Trophoblast cell (in vitro differentiated cells and primary cell): ENCODE measurements at regions not wholly inside any gene's neighbourhood (a gene's known extent, or its start where the extent isn't known, plus 50 kb on each side); places are given as distances from the start of the nearest gene placed in this dataset.
"Not testable (repeated sequence)": the region's sequence is repeated elsewhere in the genome, so short reads cannot be mapped to it uniquely, and the experiment has no call there.

ENCODE experiments used
- DNase-seq, 2 donors: peaks; one replicate each; pipeline ENCODE4 v3.0.0-alpha.2; 2016
- H2AFZ ChIP-seq: 2 replicates; pipeline ENCODE4 v1.6.1; 2013; ENCODE audit warnings: low read length, moderate library complexity, mild to moderate bottlenecking; ENCODE audit not compliant: insufficient read depth, poor library complexity
- H2AK5ac ChIP-seq: 2 replicates; pipeline ENCODE4 v1.6.1; 2013; ENCODE audit warnings: mild to moderate bottlenecking, low read length
- H2BK120ac ChIP-seq: 2 replicates; pipeline ENCODE4 v1.6.1; 2013; ENCODE audit warnings: low read length, mild to moderate bottlenecking, moderate library complexity; ENCODE audit not compliant: insufficient read depth, poor library complexity
- H2BK12ac ChIP-seq: 2 replicates; pipeline ENCODE4 v1.6.1; 2013; ENCODE audit warnings: mild to moderate bottlenecking, low read length, moderate library complexity
- H2BK5ac ChIP-seq: 2 replicates; pipeline ENCODE4 v1.6.1; 2013; ENCODE audit warnings: low read length, low read depth, moderate library complexity, mild to moderate bottlenecking; ENCODE audit not compliant: poor library complexity
- H3K14ac ChIP-seq: 2 replicates; pipeline ENCODE4 v1.6.1; 2013; ENCODE audit warnings: mild to moderate bottlenecking, low read length
- H3K18ac ChIP-seq: 2 replicates; pipeline ENCODE4 v1.6.1; 2013; ENCODE audit warnings: mild to moderate bottlenecking, low read length
- H3K23ac ChIP-seq: 2 replicates; pipeline ENCODE4 v1.6.1; 2013; ENCODE audit warnings: low read length
- H3K27ac ChIP-seq: 2 replicates; pipeline ENCODE4 v1.5.1; 2013; ENCODE audit warnings: low read depth, mild to moderate bottlenecking, inconsistent platforms, low read length, moderate library complexity
- H3K27me3 ChIP-seq: 2 replicates; pipeline ENCODE4 v1.6.1; 2013; ENCODE audit warnings: inconsistent platforms, mild to moderate bottlenecking, low read length, moderate library complexity; ENCODE audit not compliant: insufficient read depth
- H3K36me3 ChIP-seq, 2 experiments: 1 replicate in 1 of 2; 2 replicates in 1 of 2; pipeline ENCODE4 v1.6.1; 2013; ENCODE audit warnings: low read length in 2 of 2, mild to moderate bottlenecking in 2 of 2, moderate library complexity in 1 of 2; ENCODE audit not compliant: insufficient read depth in 2 of 2, control insufficient read depth in 1 of 2
- H3K4ac ChIP-seq: 2 replicates; pipeline ENCODE4 v1.6.1; 2013; ENCODE audit warnings: low read depth, mild to moderate bottlenecking, low read length, moderate library complexity
- H3K4me1 ChIP-seq, 2 experiments: 1 replicate in 1 of 2; 2 replicates in 1 of 2; pipeline ENCODE4 v1.6.1; 2013; ENCODE audit warnings: low read length in 2 of 2, mild to moderate bottlenecking in 2 of 2, moderate library complexity in 1 of 2; ENCODE audit not compliant: insufficient read depth in 2 of 2, control insufficient read depth in 1 of 2
- H3K4me2 ChIP-seq: 2 replicates; pipeline ENCODE4 v1.6.1; 2013; ENCODE audit warnings: inconsistent platforms, mild to moderate bottlenecking, low read length, moderate library complexity
- H3K4me3 ChIP-seq: 2 replicates; pipeline ENCODE4 v1.5.1; 2013; ENCODE audit warnings: mild to moderate bottlenecking, low read depth, low read length, inconsistent platforms
- H3K79me1 ChIP-seq: one replicate; pipeline ENCODE4 v1.6.1; 2013; ENCODE audit warnings: low read length
- H3K79me2 ChIP-seq: 2 replicates; pipeline ENCODE4 v1.6.1; 2013; ENCODE audit warnings: low read length, mild to moderate bottlenecking; ENCODE audit not compliant: control insufficient read depth, insufficient read depth, poor library complexity
- H3K9ac ChIP-seq: 2 replicates; pipeline ENCODE4 v1.6.1; 2013; ENCODE audit warnings: mild to moderate bottlenecking, low read length
- H3K9me3 ChIP-seq: 2 replicates; pipeline ENCODE4 v1.6.1; 2013; ENCODE audit warnings: low read depth, mild to moderate bottlenecking, control low read depth, inconsistent platforms, low read length; ENCODE audit not compliant: insufficient read depth
- H4K12ac ChIP-seq: 2 replicates; pipeline ENCODE4 v1.6.1; 2013; ENCODE audit warnings: low read depth, mild to moderate bottlenecking, low read length, moderate library complexity
- H4K8ac ChIP-seq: 2 replicates; pipeline ENCODE4 v1.6.1; 2013; ENCODE audit warnings: low read depth, mild to moderate bottlenecking, low read length, moderate library complexity
- H4K91ac ChIP-seq: one replicate; pipeline ENCODE4 v1.6.1; 2013; ENCODE audit warnings: low read depth, mild to moderate bottlenecking, low read length, moderate library complexity
- WGBS: extraction: QIAGEN DNeasy Blood & Tissue Kit; methylation state at CpG from one replicate; pipeline ENCODE4 v1.1.7; 2013; ENCODE audit warnings: missing lambda C conversion rate; ENCODE audit not compliant: insufficient read length, insufficient coverage; ENCODE audit errors: extremely low coverage; 5-methylcytosine and 5-hydroxymethylcytosine counted together

DNA sequence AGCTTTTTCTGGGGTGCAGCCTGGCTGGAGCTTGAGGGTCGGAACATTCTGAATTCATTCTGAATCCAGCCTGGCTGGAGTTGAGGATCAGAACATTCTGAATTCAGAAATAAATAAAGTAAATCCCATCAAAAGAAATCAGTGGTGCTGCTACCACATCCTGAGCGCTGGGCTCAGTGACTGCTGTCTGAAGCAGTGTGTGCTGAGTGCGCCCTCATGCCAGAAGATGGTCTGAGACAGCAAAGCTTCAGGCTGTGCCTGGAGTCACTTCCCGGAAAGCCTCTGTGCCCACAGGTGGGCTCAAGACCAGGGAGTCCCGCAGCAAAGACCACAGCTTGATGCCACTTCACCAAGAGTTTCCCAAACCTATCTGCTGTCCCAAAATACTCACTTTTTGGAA, 187.9 kb downstream of the VAPA start:
- WGBS = no CpG with 5 or more reads among the region's 5 CpGs
- Histone ChIP-seq H3K4me3 (no peak overlapping the region), H3K14ac (no peak overlapping the region)

GRCh38 chr18:10105118-10105517, 191.3 kb downstream of the VAPA start:
- H3K27ac ChIP-seq, H3K4me2 ChIP-seq, H3K4me1 ChIP-seq, DNase-seq, H2AK5ac ChIP-seq, H3K79me2 ChIP-seq, H3K18ac ChIP-seq, H3K4me3 ChIP-seq, H4K12ac ChIP-seq, H3K36me3 ChIP-seq, H2AFZ ChIP-seq, H3K23ac ChIP-seq, H2BK12ac ChIP-seq, H3K27me3 ChIP-seq, H3K79me1 ChIP-seq, H3K4ac ChIP-seq, H3K9ac ChIP-seq, H2BK5ac ChIP-seq, H4K8ac ChIP-seq, H4K91ac ChIP-seq, H3K9me3 ChIP-seq, H3K14ac ChIP-seq, H2BK120ac ChIP-seq: not testable (repeated sequence)
- WGBS = no CpG with 5 or more reads among the region's 1 CpG

More for the DNA sequence above, 187.9 kb downstream of the VAPA start:
- no peak overlapping the region for H4K91ac ChIP-seq
- H3K9ac ChIP-seq = no peak overlapping the region
- H3K9me3 ChIP-seq = no peaks in the 10 kb centered on the region
- H2AFZ ChIP-seq = no peak overlapping the region
- no peaks in the 10 kb centered on the region for H3K36me3 ChIP-seq
- H2BK120ac ChIP-seq = no peak overlapping the region
- no peaks in the 10 kb centered on the region for H3K27me3 ChIP-seq
- no peak overlapping the region for H3K4ac ChIP-seq
- H2AK5ac ChIP-seq = no peak overlapping the region
- H3K27ac ChIP-seq = no peak overlapping the region
- no peak overlapping the region for H4K8ac ChIP-seq
- no peak overlapping the region for H2BK12ac ChIP-seq
- no peak overlapping the region for H2BK5ac ChIP-seq
- no peaks in the 10 kb centered on the region for H3K79me1 ChIP-seq
- H3K4me1 ChIP-seq = peaks cover 3 to 4% of the 10 kb centered on the region in 2 experiments
- DNase-seq = no peak
- H3K18ac ChIP-seq = no peak overlapping the region
- no peaks in the 10 kb centered on the region for H3K79me2 ChIP-seq
- no peak overlapping the region for H4K12ac ChIP-seq
- H3K4me2 ChIP-seq = no peak overlapping the region
- no peak overlapping the region for H3K23ac ChIP-seq

- no peaks in the 10 kb centered on the region for H3K36me3 ChIP-seq
- no peak overlapping the region for H3K4ac ChIP-seq
- no peak overlapping the region for H3K27ac ChIP-seq
- no peaks in the 10 kb centered on the region for H3K9me3 ChIP-seq
- H4K91ac ChIP-seq = no peak overlapping the region
- DNase-seq = no peak
- H3K4me3 ChIP-seq = no peak overlapping the region
- no peak overlapping the region for H2BK5ac ChIP-seq
- no peaks in the 10 kb centered on the region for H3K79me2 ChIP-seq
- no peak overlapping the region for H2AK5ac ChIP-seq
- H3K27me3 ChIP-seq = no peaks in the 10 kb centered on the region
- no CpG with 5 or more reads among the region's 1 CpG for WGBS
- no peak overlapping the region for H3K9ac ChIP-seq
- H3K79me1 ChIP-seq = no peaks in the 10 kb centered on the region
- no peaks in the 10 kb centered on the region for H3K4me1 ChIP-seq
- no peak overlapping the region for H3K14ac ChIP-seq
- no peak overlapping the region for H2BK12ac ChIP-seq
- H2BK120ac ChIP-seq = no peak overlapping the region
- no peak overlapping the region for H3K23ac ChIP-seq
- no peak overlapping the region for H2AFZ ChIP-seq
- H3K4me2 ChIP-seq = no peak overlapping the region
- no peak overlapping the region for H4K8ac ChIP-seq
- no peak overlapping the region for H3K18ac ChIP-seq
- H4K12ac ChIP-seq = no peak overlapping the region
Measured at GRCh38 chr18:10111191-10111590, 197.4 kb downstream of the VAPA start.

DNA sequence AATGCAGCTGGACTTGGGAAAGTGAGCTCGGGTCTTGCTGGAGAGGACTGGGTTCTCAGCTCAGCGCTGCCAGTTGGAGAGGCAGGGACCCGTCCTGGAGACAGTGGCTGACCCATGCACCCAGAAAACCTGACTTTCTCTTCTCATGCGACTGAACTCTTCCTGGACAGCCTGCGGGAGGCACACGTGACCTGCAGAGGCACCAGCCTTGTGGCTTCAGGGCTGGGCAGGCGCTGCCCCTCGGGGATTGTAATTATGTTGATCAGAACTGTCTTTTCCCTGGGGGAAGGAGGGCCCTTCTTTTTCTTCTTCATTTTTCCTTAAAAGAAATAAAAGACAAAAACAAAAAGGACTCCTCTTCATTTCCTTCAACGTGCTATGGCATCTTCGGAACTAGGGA, 198.1 kb downstream of the VAPA start:
- DNase-seq = no peak
- H3K27me3 ChIP-seq = no peaks in the 10 kb centered on the region
- H3K4ac ChIP-seq = no peak overlapping the region
- H3K79me2 ChIP-seq = no peaks in the 10 kb centered on the region
- H3K4me3 ChIP-seq = no peak overlapping the region
- no peaks in the 10 kb centered on the region for H3K79me1 ChIP-seq
- no peak overlapping the region for H4K8ac ChIP-seq
- no peak overlapping the region for H3K27ac ChIP-seq
- no peak overlapping the region for H3K9ac ChIP-seq
- no peak overlapping the region for H3K14ac ChIP-seq
- no CpG with 5 or more reads among the region's 10 CpGs for WGBS
- H2BK5ac ChIP-seq = no peak overlapping the region
- no peak overlapping the region for H4K12ac ChIP-seq
- no peak overlapping the region for H4K91ac ChIP-seq
- H2BK120ac ChIP-seq = no peak overlapping the region
- no peak overlapping the region for H3K4me2 ChIP-seq
- H2AFZ ChIP-seq = no peak overlapping the region
- H2AK5ac ChIP-seq = no peak overlapping the region
- H2BK12ac ChIP-seq = no peak overlapping the region
- no peak overlapping the region for H3K18ac ChIP-seq
- H3K36me3 ChIP-seq = no peaks in the 10 kb centered on the region
- no peaks in the 10 kb centered on the region for H3K9me3 ChIP-seq
- no peak overlapping the region for H3K23ac ChIP-seq
- no peaks in the 10 kb centered on the region for H3K4me1 ChIP-seq
